Activated CD4-positive, alpha-beta T cell treated with anti-CD3 and anti-CD28 coated beads, Interleukin-2, amount 50 U/mL, for 24 hours (primary cell): ENCODE measurements at regions not wholly inside any gene's neighbourhood (a gene's known extent, or its start where the extent isn't known, plus 50 kb on each side); places are given as distances from the start of the nearest gene placed in this dataset.
"Not testable (repeated sequence)": the region's sequence is repeated elsewhere in the genome, so short reads cannot be mapped to it uniquely, and the experiment has no call there.

Experiments
- DNase-seq, 2 donors: peaks; one replicate each; pipeline ENCODE4 v3.0.0-alpha.2; 2020; ENCODE audit warnings: low read depth in 1 of 2, low spot score in 1 of 2

GRCh38 chr21:43290421-43291346 is 121.9 kb downstream of the CRYAA start:
- DNase-seq: no peak

DNA sequence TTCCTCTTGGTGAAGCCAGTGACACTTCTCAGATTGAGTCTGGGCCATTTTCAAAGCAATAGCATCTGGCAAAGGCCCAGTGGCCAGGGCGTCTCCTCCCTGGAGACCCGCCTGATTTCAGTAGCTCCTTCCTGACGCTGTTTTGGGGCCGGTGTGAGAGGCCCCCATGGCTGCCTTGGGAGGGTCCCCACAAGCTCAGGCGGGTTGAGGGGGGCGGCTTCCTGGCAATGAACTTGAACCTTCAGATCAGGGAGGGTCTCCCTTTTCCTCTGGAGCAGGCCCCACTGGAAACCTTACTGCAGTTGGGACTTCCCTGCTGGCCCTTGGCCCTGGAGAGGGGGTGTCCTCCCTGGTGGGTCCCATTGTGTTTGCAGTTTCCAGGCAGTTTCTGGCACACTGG is 121.2 kb downstream of the CRYAA start:
- DNase-seq: no peak

- no peak for DNase-seq
These were observed 120.6 kb downstream of the CRYAA start for GRCh38 chr21:43289442-43289841.

DNA sequence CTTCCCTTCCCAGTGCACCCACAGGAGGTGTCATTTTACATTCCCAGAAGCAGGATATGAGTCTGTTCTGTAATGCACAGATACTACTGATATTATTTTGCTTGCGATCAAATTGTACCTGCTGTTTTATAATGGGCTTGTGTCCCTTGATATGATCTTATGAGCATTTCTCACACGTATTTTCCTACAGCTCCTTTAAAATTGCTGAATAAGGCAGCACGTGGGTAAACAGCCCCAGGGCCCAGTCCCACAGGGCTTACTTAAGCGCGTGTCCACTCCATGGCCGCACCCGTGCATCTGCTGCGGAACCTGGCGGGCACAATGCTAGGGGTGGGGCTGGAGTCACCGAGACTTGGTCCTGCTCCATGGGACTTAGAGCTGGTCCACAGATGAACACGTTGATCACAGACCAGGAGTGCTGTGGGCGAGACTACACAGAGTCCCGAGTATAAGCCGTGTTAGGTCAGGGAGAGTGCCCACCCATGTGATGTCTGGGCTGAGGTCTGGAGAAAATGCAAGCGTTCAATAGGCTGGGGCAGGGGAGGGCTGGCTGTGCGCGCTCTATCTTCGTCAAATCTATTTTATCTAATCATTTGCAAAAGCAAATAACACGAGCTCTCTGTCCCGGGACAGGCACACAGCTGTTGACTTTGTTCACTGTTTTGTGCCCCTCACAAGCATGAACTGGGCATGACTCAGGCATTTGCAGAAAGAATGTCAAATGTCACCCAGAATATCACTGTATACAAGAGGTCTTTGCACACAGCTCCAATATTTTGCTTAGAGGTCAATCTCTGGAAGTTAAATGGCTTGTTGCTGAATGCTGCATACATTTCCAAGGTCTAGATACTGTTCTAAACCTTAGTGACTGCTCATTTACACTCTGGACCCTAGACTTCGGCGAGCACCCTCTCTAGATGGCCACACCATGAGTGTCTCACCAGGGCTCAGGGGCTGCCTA is 119.3 kb downstream of the CRYAA start:
- DNase-seq: no peak

DNA sequence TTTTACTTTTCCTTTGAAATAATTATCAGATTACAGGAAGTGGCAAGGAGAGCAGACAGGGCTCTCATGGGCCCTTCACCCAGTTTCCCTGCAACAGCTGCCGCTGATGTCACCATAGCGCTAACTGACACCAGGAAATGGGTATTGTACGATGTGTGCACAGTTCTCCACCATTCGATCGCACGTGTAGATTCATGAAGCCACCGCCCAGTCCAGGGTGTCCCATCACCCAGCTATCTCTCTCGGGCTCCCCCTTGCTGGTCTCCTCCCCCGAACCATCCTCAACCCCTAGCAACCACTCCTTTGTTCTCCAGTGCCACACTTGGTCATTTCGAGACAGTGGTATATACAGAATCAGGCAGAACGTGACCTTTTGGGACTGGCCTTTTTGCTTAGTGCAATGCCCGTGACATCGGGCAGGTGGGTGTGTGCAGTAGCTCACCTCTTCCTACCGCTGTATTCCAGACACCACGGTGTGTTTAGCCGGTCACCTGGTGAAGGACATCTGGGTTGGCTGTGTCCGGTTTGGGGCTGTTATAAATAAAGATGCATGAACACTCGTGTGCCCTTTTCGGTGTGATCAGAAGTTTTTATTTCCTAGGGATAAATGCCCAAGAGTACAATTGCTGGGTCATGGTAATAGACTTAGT is 118.4 kb downstream of the CRYAA start:
- DNase-seq: no peak

GRCh38 chr21:43286196-43286595 is 117.4 kb downstream of the CRYAA start:
- no peak for DNase-seq

GRCh38 chr21:43284700-43285099 is 115.9 kb downstream of the CRYAA start:
- no peak for DNase-seq

DNA sequence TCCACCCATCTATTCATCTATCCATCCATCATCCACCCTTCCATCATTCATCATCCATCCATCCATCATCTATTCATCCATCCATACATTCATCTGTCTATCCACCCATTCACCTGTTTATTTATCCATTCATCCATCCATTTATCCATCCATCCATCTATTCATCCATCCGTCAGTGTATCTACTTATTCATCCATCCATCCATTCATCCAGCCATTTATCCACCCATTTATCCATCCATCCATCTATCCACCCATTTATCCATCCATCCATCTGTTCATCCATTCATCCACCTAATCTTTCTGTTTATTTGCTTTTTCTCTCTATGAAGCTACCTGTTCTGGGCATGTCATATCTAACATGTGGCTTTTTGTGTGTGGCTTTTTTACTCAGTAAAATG is 115.4 kb downstream of the CRYAA start:
- DNase-seq: no peak

DNA sequence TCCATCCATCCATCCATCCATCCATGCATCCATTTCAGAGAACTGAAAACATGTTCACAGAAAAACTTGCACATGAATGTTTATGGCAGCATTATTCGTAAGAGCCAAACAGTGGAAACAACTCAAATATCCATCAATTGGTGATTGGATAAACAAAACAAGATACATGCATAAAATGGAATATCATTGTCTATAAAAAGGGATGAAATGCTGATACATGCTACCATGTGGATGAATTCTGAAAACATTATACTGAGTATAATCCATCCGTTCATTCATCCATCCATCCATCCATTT is 115.1 kb downstream of the CRYAA start:
- not testable (repeated sequence) for DNase-seq

DNA sequence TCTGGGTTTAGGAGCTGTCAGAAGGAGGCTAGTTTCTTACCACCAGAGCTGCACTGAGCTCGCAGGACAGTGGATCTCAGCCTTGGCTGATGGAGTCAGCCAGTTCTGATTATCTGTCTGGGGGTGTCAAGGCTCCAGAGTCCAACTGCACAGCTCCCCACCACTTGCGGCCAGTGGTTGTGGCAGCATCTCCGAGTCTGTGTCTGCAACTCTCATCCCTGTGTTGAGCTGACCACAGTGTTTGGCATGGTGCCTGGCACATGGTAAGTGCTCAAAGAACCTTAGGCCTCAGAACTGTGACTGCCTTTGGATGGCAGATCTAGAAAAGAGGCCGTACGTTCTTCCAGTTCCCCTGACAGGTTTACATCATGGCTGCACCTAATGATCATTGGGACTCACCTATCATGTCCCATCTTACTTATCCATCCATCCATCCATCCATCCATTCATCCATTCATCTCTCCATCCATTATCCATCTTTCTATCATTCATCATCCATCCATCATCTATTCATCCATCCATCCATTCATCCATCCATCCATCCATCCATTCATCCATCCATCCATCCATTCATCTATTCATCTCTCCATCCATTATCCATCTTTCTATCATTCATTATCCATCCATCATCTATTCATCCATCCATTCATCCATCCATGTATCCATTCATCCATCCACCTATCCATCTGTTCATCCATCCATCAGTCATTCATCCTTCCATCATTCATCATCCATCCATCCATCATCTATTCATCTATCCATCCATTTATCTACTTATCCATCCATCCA is 114.5 kb downstream of the CRYAA start:
- no peak for DNase-seq

DNA sequence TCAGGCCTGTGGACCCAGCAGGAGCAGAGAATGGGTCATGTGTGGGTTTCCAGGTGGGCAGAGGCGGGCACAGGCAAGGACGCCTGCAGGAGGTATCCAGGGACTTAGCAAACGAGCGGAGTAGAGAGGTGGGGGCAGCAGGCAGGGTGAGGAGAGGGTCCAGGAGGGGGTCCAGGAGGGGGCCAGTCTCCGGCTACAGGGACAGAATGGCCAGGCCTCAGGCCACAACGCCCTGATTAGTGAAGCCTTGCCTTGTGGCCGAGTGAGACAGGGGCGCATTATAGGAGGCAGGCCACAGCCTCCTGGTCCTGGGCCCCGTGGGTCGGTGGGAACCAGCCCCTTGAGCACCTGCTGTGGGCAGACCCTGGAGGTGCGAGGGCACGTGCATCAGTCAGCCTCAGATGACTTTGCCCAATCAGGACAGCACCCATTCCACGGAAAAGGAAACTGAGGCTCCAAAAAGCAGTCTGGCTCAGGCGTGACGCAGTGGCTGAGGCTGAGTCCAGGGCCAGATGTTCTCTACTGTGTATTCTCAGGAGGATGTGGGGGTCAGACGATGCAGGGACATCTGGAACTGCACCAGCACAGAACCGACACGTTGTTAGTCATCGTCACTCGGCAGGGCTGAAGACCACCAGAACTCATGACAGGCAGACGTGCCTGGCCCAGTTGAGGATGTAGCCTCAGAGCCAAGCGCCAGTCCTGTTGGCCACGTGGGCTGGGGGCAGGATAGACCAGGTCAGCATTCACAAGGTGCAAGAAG is 113.7 kb downstream of the CRYAA start:
- DNase-seq: no peak

GRCh38 chr21:43281661-43282357 is 113.0 kb downstream of the CRYAA start:
- DNase-seq: no peak

GRCh38 chr21:43280949-43281633 is 112.3 kb downstream of the CRYAA start:
- DNase-seq: no peak

DNA sequence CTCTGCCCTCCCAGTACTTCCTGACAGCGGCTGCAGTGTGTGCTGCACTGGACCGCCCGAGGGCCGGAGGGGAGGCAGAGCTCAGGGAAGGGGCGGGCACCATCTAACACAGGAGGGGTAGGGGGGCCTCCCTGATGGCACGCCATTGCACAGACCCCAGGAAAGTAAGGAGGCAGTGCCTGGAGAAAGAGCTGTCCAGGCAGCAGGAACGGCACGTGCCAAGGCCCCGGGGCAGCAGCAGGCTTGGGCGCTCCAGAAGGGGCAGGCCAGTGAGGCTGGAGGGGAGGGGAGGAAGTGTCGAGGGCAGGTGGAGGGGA is 110.7 kb downstream of the CRYAA start:
- DNase-seq: no peak

DNA sequence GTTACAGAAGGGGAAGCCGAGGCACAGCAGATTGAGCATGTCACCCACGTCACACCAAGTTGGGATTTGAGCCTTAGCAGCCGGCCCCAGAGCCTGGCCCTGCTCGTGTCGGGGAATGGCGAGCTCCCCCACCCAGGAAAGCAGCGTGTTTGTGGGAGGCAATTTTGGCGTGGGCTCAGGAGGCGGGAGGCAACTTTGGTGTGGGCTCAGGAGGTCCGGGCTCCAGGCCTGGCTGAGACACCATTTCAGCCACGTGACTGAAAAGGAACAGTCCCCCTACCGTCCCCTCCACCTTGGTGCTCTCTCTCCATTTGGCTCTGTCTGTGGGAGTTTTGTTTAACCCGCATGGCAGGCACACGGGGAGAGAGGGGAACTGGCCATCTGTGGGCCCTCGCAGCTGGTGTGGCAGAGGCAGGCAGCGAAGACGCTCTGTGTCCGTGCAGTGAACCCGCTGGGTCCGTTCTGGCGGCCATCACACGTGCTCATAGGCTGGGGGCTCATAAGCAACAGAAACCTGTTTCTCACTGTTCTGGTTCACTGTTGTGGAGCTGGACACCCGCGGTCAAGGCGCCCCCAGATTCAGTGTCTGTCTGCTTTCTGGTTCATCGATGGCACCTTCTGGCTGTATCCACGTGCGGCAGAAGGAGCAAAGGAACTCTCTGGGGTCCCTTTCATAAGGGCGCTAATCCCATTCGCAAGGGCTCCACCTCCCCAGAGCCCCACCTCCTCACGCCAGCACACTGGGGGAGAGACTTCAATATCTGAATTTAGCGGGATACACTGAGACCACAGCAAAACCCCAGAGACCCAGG is 110.2 kb downstream of the CRYAA start:
- DNase-seq: no peak

DNA sequence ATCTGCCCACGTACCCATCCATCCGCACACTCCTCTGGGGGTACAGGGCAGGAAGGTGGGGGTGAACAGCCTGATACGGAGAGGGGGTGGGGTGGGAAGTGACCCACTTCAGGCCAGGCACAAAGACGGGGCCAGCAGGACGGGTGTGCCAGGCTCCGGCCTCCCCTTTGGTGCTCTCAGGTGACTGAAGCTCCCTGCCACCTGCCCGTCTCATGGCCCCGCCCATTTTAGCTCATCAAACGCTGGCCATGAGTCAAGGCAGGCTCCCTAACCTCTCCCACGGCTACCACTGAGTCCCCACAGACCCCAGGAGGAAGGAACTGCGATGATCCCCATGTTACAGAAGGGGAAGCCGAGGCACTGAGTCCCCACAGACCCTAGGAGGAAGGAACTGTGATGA is 109.6 kb downstream of the CRYAA start:
- no peak for DNase-seq

DNA sequence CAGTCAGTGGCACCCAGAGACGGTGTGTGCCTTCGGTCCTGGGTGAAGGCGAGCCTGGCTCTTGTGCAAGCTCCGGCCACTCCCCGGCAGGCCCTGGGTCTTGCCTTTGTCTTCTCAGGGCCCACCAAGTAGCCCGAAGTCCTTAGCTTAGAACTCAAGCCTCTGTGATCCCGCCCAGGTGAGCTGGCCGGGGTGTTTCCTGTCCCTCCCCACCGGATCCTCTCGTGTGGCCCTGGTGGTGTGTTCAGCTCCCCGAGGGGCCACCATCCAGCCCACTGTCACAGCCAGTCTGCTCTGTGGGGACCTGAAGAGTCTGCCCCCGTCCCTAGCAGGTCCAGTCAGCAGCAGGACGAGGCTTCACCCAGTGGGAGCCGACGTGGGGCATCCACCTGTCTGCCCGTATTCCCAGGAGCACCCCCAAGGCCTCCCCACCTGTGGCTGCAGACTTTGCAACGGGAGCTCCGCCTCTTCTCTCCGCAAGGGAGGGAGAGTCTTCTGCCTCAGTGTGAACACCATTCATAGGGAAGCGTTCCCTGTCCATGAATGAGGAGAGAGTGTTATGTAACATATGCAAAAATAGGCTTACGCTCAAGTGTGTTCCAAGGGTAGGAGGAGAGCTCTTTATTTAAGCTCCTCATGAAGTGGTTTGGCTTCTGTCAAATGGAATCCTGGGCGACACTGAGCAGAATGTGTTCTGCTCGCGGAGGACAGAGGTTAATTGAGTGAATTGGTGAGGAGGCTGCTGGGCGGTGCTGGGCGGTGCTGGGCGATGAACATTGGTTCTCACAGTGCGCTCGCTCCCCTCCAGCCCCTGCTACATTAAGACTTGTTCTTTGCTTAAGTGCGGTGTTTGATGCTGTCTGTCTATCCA is 108.9 kb downstream of the CRYAA start:
- DNase-seq: no peak
